ENCODE measurements at regions not wholly inside any gene's neighbourhood (a gene's known extent, or its start where the extent isn't known, plus 50 kb on each side); places are given as distances from the start of the nearest gene placed in this dataset.
"Not testable (repeated sequence)": the region's sequence is repeated elsewhere in the genome, so short reads cannot be mapped to it uniquely, and the experiment has no call there.

DNA sequence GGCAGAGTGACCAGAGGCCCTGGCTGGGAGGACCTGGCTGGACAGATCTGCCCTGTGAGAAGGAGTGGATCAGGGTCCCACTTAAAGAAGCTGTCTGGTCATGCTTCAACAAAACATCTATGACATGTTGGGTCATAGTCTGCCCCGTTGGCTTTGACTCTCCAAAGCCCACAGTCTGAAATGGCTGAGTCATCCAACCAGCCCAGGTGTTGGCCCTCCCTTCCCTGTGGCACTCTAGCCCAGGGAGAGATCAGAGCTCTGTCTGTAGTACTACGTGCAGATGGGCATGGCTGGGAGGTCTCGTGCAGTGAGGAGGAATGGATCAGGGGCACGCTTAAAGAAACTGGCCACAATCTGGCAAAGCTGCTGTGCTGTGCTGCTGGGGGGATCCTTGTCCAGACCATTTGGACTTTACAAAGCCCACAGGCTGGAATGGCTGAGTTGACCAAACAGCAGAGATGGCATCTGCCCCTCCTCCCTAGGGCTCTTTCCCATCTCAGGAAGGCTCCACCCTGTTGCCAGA is 206.1 kb downstream of the TUSC1 start:
- POLR2A ChIA-PET, result no interaction called here

DNA sequence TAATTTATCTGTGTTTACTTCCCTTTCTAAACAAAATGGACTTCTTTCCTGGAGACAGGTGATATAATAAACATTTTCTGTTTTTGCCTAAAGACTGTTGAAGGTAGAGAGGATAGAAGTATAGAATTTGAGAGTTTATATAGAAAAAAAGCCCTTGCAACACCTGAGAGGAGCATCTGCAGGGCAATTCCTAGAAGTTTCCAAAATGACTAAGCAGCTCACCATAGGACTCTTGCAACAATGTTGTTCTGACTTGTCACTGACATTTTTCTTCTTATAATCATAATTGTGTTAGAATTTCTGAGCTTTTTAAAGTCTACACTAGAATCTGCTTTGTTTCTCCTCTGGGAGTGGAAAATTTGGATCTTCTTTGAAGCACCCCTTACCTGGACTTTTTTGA is 216.8 kb downstream of the TUSC1 start:
- ChIA-PET POLR2A (no interaction called here), CTCF (no interaction called here)

More for the DNA sequence above, 206.1 kb downstream of the TUSC1 start:
- CTCF ChIA-PET, result no interaction called here

DNA sequence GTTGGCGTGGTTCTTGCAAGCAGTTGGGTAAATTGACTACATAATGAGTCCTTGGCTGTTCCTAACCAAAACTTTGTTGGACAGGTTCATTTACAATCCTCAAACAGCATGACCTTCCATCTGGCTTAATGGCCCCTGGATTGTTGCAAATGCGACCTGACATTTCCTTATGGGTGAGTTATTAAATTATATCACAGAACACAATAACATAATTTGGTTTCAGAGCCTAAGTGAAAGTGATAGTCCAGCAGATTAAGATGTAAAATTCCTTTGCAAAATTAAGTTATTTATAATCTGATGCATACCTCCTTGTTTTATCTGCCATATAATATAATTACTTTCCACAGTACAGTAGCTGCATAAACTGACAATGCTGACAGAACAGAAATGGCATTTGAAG is 224.4 kb downstream of the TUSC1 start:
- ChIA-PET CTCF (no interaction called here), POLR2A (no interaction called here)

DNA sequence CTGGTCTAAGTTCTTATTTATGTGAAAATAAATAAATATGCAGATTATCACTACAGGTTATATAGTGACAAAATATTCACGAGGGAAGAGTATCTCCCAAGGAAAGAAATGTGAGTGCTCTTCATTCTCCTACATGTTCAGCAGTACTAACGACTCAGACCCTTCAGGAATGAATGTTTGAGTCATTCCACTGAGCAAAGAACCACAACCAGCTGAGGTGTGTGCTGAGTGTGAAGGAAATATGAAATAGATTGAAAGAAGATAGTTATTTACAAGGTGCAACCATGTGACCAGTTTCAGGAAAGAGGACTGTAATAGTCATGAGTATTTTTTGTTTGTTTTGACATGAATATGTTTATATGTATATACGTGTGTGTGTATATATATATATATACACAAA is 228.7 kb downstream of the TUSC1 start:
- ChIA-PET CTCF (no interaction called here), POLR2A (no interaction called here)

GRCh38 chr9:25445721-25446120 is 232.5 kb downstream of the TUSC1 start:
- POLR2A ChIA-PET, CTCF ChIA-PET: not testable (repeated sequence)

GRCh38 chr9:25442526-25442925 is 235.7 kb downstream of the TUSC1 start:
- POLR2A ChIA-PET, result no interaction called here
- CTCF ChIA-PET, result no interaction called here

- POLR2A ChIA-PET, result no interaction called here
- CTCF ChIA-PET, result no interaction called here
Observed at GRCh38 chr9:25427898-25428297, 250.3 kb downstream of the TUSC1 start.

DNA sequence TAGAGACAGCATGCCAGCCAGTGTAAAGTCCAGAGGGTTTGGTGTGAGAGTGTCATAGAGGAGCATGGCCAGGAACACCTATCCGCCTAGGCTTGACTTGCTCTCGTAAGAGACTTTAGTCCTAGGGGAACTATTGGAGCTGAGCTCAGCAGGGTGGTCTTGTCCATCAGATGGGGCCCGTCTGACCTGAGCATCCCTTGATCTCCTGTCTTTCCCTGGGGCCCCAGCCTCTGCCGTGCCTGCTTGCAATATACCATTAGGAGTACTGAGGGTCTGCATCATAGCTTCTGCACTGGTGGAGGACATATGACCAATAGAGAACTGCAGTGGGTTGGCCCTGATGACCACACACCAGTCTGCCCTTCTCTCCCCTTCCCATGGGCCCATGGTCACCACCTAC is 251.0 kb downstream of the TUSC1 start:
- POLR2A ChIA-PET, result no interaction called here
- CTCF ChIA-PET, result no interaction called here

DNA sequence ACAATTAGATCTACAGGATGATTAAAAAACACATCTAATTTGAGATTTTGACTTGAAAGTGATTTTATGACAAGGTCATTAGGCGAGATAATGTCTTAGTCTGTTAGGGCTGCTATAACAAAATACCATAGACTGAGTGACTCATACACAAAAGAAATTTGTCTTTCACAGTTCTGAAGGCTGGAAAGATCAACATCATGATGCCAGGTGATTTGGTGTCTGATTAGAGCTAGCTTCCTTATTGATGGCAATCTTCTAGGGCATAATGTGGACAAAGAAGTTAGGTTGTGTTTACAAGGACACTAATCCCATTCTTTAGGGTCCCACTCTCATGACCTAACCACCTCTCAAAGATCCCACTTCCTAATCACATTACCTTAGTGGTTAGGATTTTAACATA is 256.7 kb downstream of the TUSC1 start:
- CTCF ChIA-PET, result no interaction called here
- POLR2A ChIA-PET, result no interaction called here

GRCh38 chr9:25418974-25419373 is 259.3 kb downstream of the TUSC1 start:
- CTCF ChIA-PET, result no interaction called here

DNA sequence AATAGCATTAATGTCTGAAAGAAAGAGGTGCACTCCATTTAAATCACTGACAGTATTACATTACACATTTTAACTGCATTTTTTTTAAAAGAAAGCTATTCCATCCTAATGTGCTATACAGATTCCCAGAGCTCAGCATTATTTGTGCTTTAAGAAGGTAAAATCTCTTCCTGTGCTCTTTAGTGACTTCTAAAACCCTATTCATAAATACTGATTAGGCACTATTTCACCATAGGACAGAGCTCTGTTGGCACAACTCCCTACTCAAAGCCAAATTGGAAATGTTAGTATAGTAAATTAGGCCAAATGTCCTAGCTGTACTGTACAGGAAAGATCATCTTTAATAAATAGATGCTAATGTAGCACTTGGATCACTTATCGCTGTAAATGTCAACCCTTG is 262.5 kb downstream of the TUSC1 start:
- ChIA-PET CTCF (no interaction called here), POLR2A (no interaction called here)

More at GRCh38 chr9:25418974-25419373, 259.3 kb downstream of the TUSC1 start:
- POLR2A ChIA-PET, result no interaction called here

- ChIA-PET CTCF (no interaction called here), POLR2A (no interaction called here)
Observed at GRCh38 chr9:25412646-25413045, 265.6 kb downstream of the TUSC1 start.

- POLR2A ChIA-PET, result no interaction called here
- CTCF ChIA-PET, result no interaction called here
Observed at GRCh38 chr9:25397746-25398145, 280.5 kb downstream of the TUSC1 start.

- ChIA-PET POLR2A (no interaction called here), CTCF (no interaction called here)
Observed at GRCh38 chr9:25396828-25397227, 281.4 kb downstream of the TUSC1 start.

GRCh38 chr9:25381141-25381540 is 297.1 kb downstream of the TUSC1 start:
- CTCF ChIA-PET, result no interaction called here

DNA sequence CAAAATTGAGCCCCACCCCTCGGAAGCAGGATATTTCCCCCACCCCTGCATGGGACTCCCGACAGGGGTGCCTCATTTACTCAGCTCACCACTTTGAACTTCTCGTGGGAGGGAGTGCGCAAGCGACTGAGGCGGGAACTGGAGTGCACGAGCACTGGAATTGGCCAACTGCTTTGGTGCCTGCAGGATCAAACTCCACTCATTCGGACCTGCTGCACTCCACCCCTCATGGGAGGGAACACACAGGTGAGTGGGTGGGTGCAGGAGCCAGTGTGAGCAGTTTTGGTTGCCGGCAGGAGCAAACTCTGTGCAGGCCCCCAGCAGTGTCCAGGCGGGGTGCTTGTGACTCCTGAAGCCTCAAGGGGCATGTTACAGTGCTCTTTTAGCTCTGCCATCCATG is 301.2 kb downstream of the TUSC1 start:
- ChIA-PET CTCF (no interaction called here), POLR2A (no interaction called here)

More at GRCh38 chr9:25381141-25381540, 297.1 kb downstream of the TUSC1 start:
- POLR2A ChIA-PET, result no interaction called here

GRCh38 chr9:25374281-25374680 is 304.0 kb downstream of the TUSC1 start:
- ChIA-PET POLR2A (no interaction called here), CTCF (no interaction called here)

- ChIA-PET CTCF (no interaction called here), POLR2A (no interaction called here)
Observed at GRCh38 chr9:25366906-25367305, 311.3 kb downstream of the TUSC1 start.

DNA sequence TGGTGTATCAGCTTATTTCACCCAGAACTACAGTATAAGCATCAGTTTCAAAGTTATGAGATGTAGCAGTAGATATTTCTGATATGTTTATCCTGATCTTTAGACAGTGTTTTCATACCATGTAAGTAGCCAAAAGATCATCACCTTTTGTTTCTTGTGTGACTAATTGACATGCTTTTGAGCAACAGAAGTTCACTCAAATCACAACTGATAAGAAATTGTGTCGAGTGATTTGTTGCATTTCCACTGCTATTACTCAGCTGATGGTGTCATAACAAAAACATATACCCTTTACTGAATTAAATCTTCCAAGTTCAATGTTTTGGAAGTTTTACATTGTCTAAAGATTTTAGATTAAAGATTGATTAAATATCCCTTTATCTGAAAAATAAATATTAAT is 324.5 kb downstream of the TUSC1 start:
- POLR2A ChIA-PET, result no interaction called here
- CTCF ChIA-PET, result no interaction called here

- ChIA-PET POLR2A (no interaction called here), CTCF (interaction anchor here (0.6 kb wide), 1 partner anchor 245 kb away, joined by 3 read pairs; no protein-coding TSS in a partner anchor)
Observed at GRCh38 chr9:25350011-25350410, 328.2 kb downstream of the TUSC1 start.

- ChIA-PET CTCF (no interaction called here), POLR2A (no interaction called here)
Observed at GRCh38 chr9:25322142-25322541, 356.1 kb downstream of the TUSC1 start.

- POLR2A ChIA-PET, result no interaction called here
- CTCF ChIA-PET, result no interaction called here
Observed at GRCh38 chr9:25310961-25311360, 367.3 kb downstream of the TUSC1 start.

DNA sequence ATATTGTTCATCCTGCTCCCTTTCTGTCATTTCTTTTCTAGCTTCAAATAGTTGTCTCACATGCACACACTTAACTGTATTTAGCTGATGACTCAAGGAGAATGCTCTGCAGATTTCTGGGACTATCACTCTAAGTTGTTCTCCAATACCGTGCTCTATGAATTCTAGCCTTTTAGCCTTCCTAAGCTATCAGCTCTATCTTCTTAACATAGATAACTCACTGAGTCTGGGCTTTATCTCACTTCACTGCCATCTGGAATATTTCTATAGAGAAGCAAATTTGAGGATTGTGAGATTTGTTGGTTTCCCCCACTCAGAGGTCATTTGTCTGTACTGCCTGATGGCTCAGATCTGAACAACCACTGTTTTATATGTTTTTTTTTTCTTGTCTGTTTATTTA is 369.7 kb downstream of the TUSC1 start:
- CTCF ChIA-PET, result no interaction called here
- POLR2A ChIA-PET, result no interaction called here
